Naive B cell (primary cell): ENCODE measurements at regions not wholly inside any gene's neighbourhood (a gene's known extent, or its start where the extent isn't known, plus 50 kb on each side); places are given as distances from the start of the nearest gene placed in this dataset.

Experiments
- ATAC-seq, 2 donors: fragments of 150-1000 bp; cut with Tn5 transposase; 2 replicates each; pipeline ENCODE4 v1.10.0; 2021; ENCODE audit warnings: low read depth in 2 of 2, mild to moderate bottlenecking in 2 of 2, moderate library complexity in 2 of 2
- DNase-seq: peaks from one replicate; pipeline ENCODE4 v3.0.0; 2022
- H3K27ac Mint-ChIP-seq, 6 donors: one replicate each; pipeline ENCODE4 v1.8.0; 2020 to 2022; ENCODE audit warnings: mild to moderate bottlenecking in 6 of 6, mixed read lengths in 6 of 6, moderate library complexity in 5 of 6, inconsistent platforms in 2 of 6
- H3K27me3 Mint-ChIP-seq, 3 donors: one replicate each; pipeline ENCODE4 v1.8.0; 2021 to 2022; ENCODE audit warnings: mixed read lengths in 3 of 3, mild to moderate bottlenecking in 1 of 3
- H3K36me3 Mint-ChIP-seq, 2 donors: one replicate each; pipeline ENCODE4 v1.8.0; 2020 to 2022; ENCODE audit warnings: mixed read lengths in 2 of 2, inconsistent platforms in 1 of 2, mild to moderate bottlenecking in 1 of 2
- H3K4me1 Mint-ChIP-seq, 3 donors: one replicate each; pipeline ENCODE4 v1.8.0; 2020 to 2022; ENCODE audit warnings: mixed read lengths in 3 of 3, inconsistent platforms in 1 of 3, mild to moderate bottlenecking in 1 of 3, moderate library complexity in 1 of 3
- H3K4me3 Mint-ChIP-seq, 8 donors: one replicate each; pipeline ENCODE4 v1.8.0; 2020 to 2022; ENCODE audit warnings: mild to moderate bottlenecking in 8 of 8, mixed read lengths in 8 of 8, moderate library complexity in 8 of 8, inconsistent platforms in 2 of 8
- H3K9me3 Mint-ChIP-seq, 7 donors: one replicate each; pipeline ENCODE4 v1.8.0; 2020 to 2022; ENCODE audit warnings: mixed read lengths in 7 of 7, mild to moderate bottlenecking in 5 of 7, inconsistent platforms in 2 of 7, moderate library complexity in 1 of 7

DNA sequence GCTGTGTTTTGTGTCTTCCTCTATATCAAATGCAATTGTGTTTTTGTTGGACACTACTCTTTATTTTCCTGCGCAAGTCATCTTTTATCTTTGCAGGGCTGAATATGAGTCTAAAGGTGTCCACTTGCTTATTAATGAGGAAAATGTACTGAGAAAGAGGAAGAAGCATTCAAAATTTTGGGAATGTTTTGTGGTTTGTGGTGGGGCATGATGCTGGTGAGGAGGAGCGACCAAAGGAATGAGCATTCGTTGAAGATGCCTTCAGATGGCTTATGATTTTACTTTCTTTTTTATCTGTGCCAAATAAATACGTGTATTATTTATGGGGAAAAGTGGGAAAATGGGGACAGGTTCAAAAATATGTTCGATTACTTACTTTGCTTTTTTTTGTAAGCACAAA is 63.9 kb upstream of the SMIM21 start:
- no peaks in the 10 kb centered on the region for H3K4me1 Mint-ChIP-seq
- no peak overlapping the region for H3K4me3 Mint-ChIP-seq
- peaks cover 5 to 6% (median 5%) of the 10 kb centered on the region in 3 donors for H3K27me3 Mint-ChIP-seq
- H3K9me3 Mint-ChIP-seq, result no peaks in the 10 kb centered on the region
- DNase-seq (no peak), ATAC-seq (no peak)
- H3K36me3 Mint-ChIP-seq, result no peaks in the 10 kb centered on the region
- H3K27ac Mint-ChIP-seq, result no peak overlapping the region

DNA sequence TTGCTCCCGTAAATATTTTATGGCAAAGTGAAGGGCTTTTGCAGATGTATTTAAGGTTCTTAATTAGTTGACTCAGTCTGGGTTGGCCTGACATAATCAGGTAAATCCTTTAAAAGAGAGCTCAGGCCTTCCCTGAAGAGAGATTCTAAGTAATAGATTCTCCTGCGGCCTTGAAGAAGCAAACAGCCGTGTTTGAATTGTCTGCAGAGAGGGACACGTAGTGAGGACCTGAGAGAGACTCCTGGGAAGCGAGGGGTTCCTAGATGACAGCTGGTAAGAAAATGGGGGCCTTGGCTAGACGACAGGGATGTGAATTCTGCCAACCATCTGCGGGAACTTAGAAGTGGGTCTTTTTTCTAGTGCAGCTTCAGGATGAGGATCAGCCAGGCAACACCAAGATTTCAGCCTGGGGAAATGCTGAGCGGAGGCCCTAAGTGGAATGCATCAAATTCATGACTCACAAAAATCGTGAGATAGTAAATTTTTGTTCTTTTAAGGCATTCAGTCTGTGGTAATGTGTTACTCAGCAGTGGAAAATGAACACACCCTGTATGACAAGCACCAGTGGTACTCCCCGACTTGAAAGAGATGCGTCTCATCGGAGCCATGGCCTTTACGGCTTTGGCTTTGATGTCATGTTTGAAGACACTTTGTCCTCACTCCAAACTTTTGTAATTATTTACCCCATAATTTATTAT is 62.1 kb upstream of the SMIM21 start:
- Mint-ChIP-seq H3K9me3 (no peaks in the 10 kb centered on the region), H3K27ac (no peak overlapping the region), H3K4me1 (no peaks in the 10 kb centered on the region), H3K27me3 (peaks cover 0 to 6% (median 0%) of the 10 kb centered on the region in 3 donors), H3K4me3 (no peak overlapping the region), H3K36me3 (no peaks in the 10 kb centered on the region)
- no peak for ATAC-seq
- no peak for DNase-seq

DNA sequence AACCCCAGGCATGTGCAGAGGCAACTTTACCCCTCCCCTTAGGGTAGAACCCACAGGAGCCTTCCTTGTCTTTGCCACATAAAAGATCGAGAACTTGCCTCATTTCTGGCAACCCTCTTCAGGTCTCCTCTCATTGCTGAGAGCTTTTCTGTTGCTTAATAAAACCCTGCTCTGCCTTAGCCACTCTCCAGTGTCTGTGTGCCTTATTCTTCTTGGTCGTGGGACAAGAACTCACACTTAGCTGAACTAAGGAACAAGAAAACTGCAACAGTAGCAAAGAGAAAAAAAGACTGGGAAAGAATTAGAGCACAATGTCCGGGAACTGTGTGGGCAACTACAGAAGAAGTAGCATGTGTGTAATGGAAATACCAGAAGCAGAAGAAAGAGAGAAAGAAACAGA is 56.2 kb upstream of the SMIM21 start:
- ATAC-seq, result no peak
- no peak for DNase-seq
- Mint-ChIP-seq H3K4me3 (no peak overlapping the region), H3K27me3 (peaks cover 0 to 13% (median 6%) of the 10 kb centered on the region in 3 donors), H3K4me1 (no peaks in the 10 kb centered on the region), H3K9me3 (peaks cover 4 to 31% (median 12%) of the 10 kb centered on the region in 7 donors), H3K27ac (no peak overlapping the region), H3K36me3 (peaks cover 0 to 10% of the 10 kb centered on the region in 2 donors)

- DNase-seq (no peak), ATAC-seq (no peak)
- H3K27ac Mint-ChIP-seq, result no peak overlapping the region
- no peak overlapping the region for H3K4me3 Mint-ChIP-seq
- H3K9me3 Mint-ChIP-seq, result peaks cover 4 to 31% (median 12%) of the 10 kb centered on the region in 7 donors
- H3K27me3 Mint-ChIP-seq, result peaks cover 0 to 13% (median 6%) of the 10 kb centered on the region in 3 donors
- H3K36me3 Mint-ChIP-seq, result peaks cover 0 to 10% of the 10 kb centered on the region in 2 donors
- H3K4me1 Mint-ChIP-seq, result no peaks in the 10 kb centered on the region
Observed at GRCh38 chr18:75482880-75483279, 55.4 kb upstream of the SMIM21 start.

DNA sequence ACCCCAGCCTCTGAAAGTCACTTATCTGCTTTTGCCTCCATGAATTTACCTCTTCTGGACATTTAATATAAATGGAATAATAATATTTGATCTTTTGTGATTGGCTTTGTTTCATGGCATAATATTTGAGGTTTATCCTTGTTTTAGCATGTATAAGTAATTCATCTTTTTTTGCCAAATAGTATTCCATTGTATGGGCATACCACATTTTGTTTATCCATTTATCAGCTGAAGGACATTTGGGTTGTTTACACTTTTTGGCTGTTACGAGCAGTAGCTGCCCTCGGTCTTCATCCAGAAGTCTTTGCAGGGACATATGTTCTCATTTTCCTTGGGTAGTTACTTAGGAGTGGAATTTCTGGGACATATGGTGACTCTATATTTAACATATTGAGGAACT is 53.0 kb upstream of the SMIM21 start:
- Mint-ChIP-seq H3K27ac (no peak overlapping the region), H3K9me3 (peaks cover 4 to 31% (median 12%) of the 10 kb centered on the region in 7 donors), H3K36me3 (peaks cover 0 to 10% of the 10 kb centered on the region in 2 donors), H3K27me3 (peaks cover 0 to 22% (median 6%) of the 10 kb centered on the region in 3 donors), H3K4me1 (no peaks in the 10 kb centered on the region), H3K4me3 (no peak overlapping the region)
- DNase-seq (no peak), ATAC-seq (no peak)

DNA sequence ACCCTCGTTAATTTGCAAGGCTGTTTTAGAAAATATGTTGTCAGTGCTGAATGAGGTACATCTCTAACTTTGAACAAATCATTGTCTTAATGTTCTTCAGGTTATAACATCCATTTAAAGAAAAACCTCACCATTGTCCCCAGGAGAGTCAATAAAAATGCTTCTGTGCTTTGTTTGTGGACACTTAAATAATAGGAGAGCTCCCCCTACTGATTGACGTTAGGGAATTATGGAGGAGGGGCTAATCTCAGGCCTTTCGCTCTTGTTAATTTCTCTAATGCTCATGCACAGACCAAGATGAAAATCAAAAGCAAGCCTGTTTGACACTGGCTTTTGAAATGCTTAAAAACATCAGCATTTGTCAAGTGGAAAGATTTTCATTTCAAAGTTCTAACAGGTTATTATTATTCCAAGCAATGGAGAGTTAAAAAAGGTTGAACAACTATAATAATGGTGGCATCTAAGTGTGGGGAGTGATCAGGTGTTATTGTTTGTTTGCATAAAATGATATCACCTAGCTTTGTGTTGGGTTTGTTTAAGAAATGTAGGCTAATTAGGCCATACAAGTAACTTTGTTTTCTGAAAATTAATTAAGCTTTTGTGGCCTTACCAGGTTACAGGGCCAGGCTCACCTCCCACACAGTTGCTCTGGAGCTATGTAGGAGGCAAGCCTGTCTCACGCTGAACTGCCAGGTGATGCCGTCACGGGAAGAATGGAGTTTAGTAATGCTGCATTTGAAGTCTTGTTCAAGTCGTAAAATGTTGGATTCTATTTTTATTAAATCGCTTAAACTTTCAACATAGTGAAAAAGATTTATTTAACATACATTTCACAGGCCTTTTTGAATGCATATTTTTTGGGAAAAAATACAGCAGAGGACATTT is 51.7 kb upstream of the SMIM21 start:
- no peak for ATAC-seq
- DNase-seq, result peak; percentile 9
- peaks cover 0 to 10% of the 10 kb centered on the region in 2 donors for H3K36me3 Mint-ChIP-seq

GRCh38 chr18:75477900-75478299 is 50.4 kb upstream of the SMIM21 start:
- ATAC-seq, result no peak
- H3K4me1 Mint-ChIP-seq, result no peaks in the 10 kb centered on the region
- H3K36me3 Mint-ChIP-seq, result peaks cover 0 to 4% of the 10 kb centered on the region in 2 donors
- peaks cover 0 to 17% (median 0%) of the 10 kb centered on the region in 3 donors for H3K27me3 Mint-ChIP-seq
- H3K9me3 Mint-ChIP-seq, result peaks cover 0 to 15% (median 6%) of the 10 kb centered on the region in 7 donors
- no peak overlapping the region for H3K4me3 Mint-ChIP-seq
- no peak for DNase-seq
- H3K27ac Mint-ChIP-seq, result no peak overlapping the region

More for the DNA sequence above, 51.7 kb upstream of the SMIM21 start:
- Mint-ChIP-seq H3K27me3 (peaks cover 0 to 22% (median 6%) of the 10 kb centered on the region in 3 donors), H3K4me1 (no peaks in the 10 kb centered on the region), H3K4me3 (no peak overlapping the region), H3K27ac (no peak overlapping the region), H3K9me3 (peaks cover 4 to 29% (median 12%) of the 10 kb centered on the region in 7 donors)
